ENCODE measurements at regions not wholly inside any gene's neighbourhood (a gene's known extent, or its start where the extent isn't known, plus 50 kb on each side); places are given as distances from the start of the nearest gene placed in this dataset.
"Not testable (repeated sequence)": the region's sequence is repeated elsewhere in the genome, so short reads cannot be mapped to it uniquely, and the experiment has no call there.

- no peaks in the 10 kb centered on the region for H3K36me3 Mint-ChIP-seq (ENCODE audit: insufficient read depth, unreplicated experiment)
- DNase-seq (ENCODE audit: unreplicated experiment) = no peak
- intact Hi-C loops (cut with micrococcal nuclease) = no loop called here
- POLR2A ChIA-PET = interaction anchor here (0.7 kb wide), 1 partner anchor 57 kb away, joined by 3 read pairs; no protein-coding TSS in a partner anchor
- H3K27me3 Mint-ChIP-seq (ENCODE audit: insufficient read depth, unreplicated experiment) = no peaks in the 10 kb centered on the region
- CTCF ChIA-PET = no interaction called here
- H3K9me3 Mint-ChIP-seq (ENCODE audit: unreplicated experiment) = no peaks in the 10 kb centered on the region
- BruUV-seq (replicated peaks) = no TSS peak
- peaks cover 6% of the 10 kb centered on the region for H3K4me1 Mint-ChIP-seq (ENCODE audit: insufficient read depth, unreplicated experiment)
- no peak overlapping the region for H3K27ac Mint-ChIP-seq (ENCODE audit: low read depth, unreplicated experiment)
- H3K4me3 Mint-ChIP-seq (ENCODE audit: unreplicated experiment) = no peak overlapping the region
- no peak for TF ChIP-seq CTCF (IDR thresholded peaks at IDR 0.05; ENCODE audit: unreplicated experiment)
Measured at GRCh38 chr1:168490306-168490705, 53.5 kb downstream of the XCL2 start.

GRCh38 chr1:168488138-168488537 lies 55.7 kb downstream of the XCL2 start:
- POLR2A ChIA-PET = interaction anchor here (0.8 to 1.6 kb wide), 2 partner anchors 18 to 234 kb away, joined by 4 to 6 read pairs; no protein-coding TSS in a partner anchor
- DNase-seq (ENCODE audit: unreplicated experiment) = peak; percentile 72
- Mint-ChIP-seq H3K27ac (ENCODE audit: low read depth, unreplicated experiment) (no peak overlapping the region), H3K4me3 (ENCODE audit: unreplicated experiment) (no peak overlapping the region), H3K36me3 (ENCODE audit: insufficient read depth, unreplicated experiment) (no peaks in the 10 kb centered on the region), H3K4me1 (ENCODE audit: insufficient read depth, unreplicated experiment) (peaks cover 20% of the 10 kb centered on the region), H3K9me3 (ENCODE audit: unreplicated experiment) (no peaks in the 10 kb centered on the region), H3K27me3 (ENCODE audit: insufficient read depth, unreplicated experiment) (no peaks in the 10 kb centered on the region)
- TF ChIP-seq CTCF (IDR thresholded peaks at IDR 0.05; ENCODE audit: unreplicated experiment) = no peak
- intact Hi-C loops (cut with micrococcal nuclease) = no loop called here
- no TSS peak for BruUV-seq (replicated peaks)
- CTCF ChIA-PET = interaction anchor here (0.6 to 0.9 kb wide), 3 partner anchors 13 to 884 kb away, joined by 3 to 4 read pairs (median 4); no protein-coding TSS in a partner anchor

- H3K9me3 Mint-ChIP-seq (ENCODE audit: unreplicated experiment); H3K27me3 Mint-ChIP-seq (ENCODE audit: insufficient read depth, unreplicated experiment); H3K27ac Mint-ChIP-seq (ENCODE audit: low read depth, unreplicated experiment); BruUV-seq (replicated peaks); H3K36me3 Mint-ChIP-seq (ENCODE audit: insufficient read depth, unreplicated experiment); DNase-seq (ENCODE audit: unreplicated experiment); intact Hi-C loops (cut with micrococcal nuclease); H3K4me3 Mint-ChIP-seq (ENCODE audit: unreplicated experiment); POLR2A ChIA-PET: not testable (repeated sequence)
- CTCF ChIA-PET = interaction anchor here (2.0 kb wide), 1 partner anchor 144 kb away, joined by 8 read pairs; no protein-coding TSS in a partner anchor
- H3K4me1 Mint-ChIP-seq (ENCODE audit: insufficient read depth, unreplicated experiment) = peaks cover 23% of the 10 kb centered on the region
Measured at GRCh38 chr1:168486820-168487219, 57.0 kb downstream of the XCL2 start.

- no peaks in the 10 kb centered on the region for H3K9me3 Mint-ChIP-seq (ENCODE audit: unreplicated experiment)
- no peak for TF ChIP-seq CTCF (IDR thresholded peaks at IDR 0.05; ENCODE audit: unreplicated experiment)
- ChIA-PET POLR2A (interaction anchor here (0.7 kb wide), 1 partner anchor 221 kb away, joined by 3 read pairs; no protein-coding TSS in a partner anchor), CTCF (interaction anchor here (0.6 to 2.0 kb wide), 3 partner anchors 39 to 142 kb away, joined by 3 to 8 read pairs (median 3); no protein-coding TSS in a partner anchor)
- peaks cover 23% of the 10 kb centered on the region for H3K4me1 Mint-ChIP-seq (ENCODE audit: insufficient read depth, unreplicated experiment)
- no peak for DNase-seq (ENCODE audit: unreplicated experiment)
- no peaks in the 10 kb centered on the region for H3K27me3 Mint-ChIP-seq (ENCODE audit: insufficient read depth, unreplicated experiment)
- no peak overlapping the region for H3K4me3 Mint-ChIP-seq (ENCODE audit: unreplicated experiment)
- intact Hi-C loops (cut with micrococcal nuclease) = no loop called here
- no peaks in the 10 kb centered on the region for H3K36me3 Mint-ChIP-seq (ENCODE audit: insufficient read depth, unreplicated experiment)
- H3K27ac Mint-ChIP-seq (ENCODE audit: low read depth, unreplicated experiment) = no peak overlapping the region
- BruUV-seq (replicated peaks) = no TSS peak
Measured at GRCh38 chr1:168485048-168485447, 58.7 kb downstream of the XCL2 start.

GRCh38 chr1:168484083-168484482 lies 59.7 kb downstream of the XCL2 start:
- ChIA-PET POLR2A (no interaction called here), CTCF (interaction anchor here (0.6 to 0.9 kb wide), 2 partner anchors 19 to 162 kb away, joined by 3 to 4 read pairs; no protein-coding TSS in a partner anchor)
- DNase-seq (ENCODE audit: unreplicated experiment) = no peak
- H3K27ac Mint-ChIP-seq (ENCODE audit: low read depth, unreplicated experiment) = peak overlapping the region; percentile 72
- no peaks in the 10 kb centered on the region for H3K27me3 Mint-ChIP-seq (ENCODE audit: insufficient read depth, unreplicated experiment)
- H3K9me3 Mint-ChIP-seq (ENCODE audit: unreplicated experiment) = no peaks in the 10 kb centered on the region
- no peak overlapping the region for H3K4me3 Mint-ChIP-seq (ENCODE audit: unreplicated experiment)
- no TSS peak for BruUV-seq (replicated peaks)
- H3K36me3 Mint-ChIP-seq (ENCODE audit: insufficient read depth, unreplicated experiment) = no peaks in the 10 kb centered on the region
- H3K4me1 Mint-ChIP-seq (ENCODE audit: insufficient read depth, unreplicated experiment) = peaks cover 23% of the 10 kb centered on the region
- intact Hi-C loops (cut with micrococcal nuclease) = no loop called here
- no peak for TF ChIP-seq CTCF (IDR thresholded peaks at IDR 0.05; ENCODE audit: unreplicated experiment)

Data from MCF 10A (cell line).